Lung microvascular endothelial cell (primary cell): ENCODE measurements at regions not wholly inside any gene's neighbourhood (a gene's known extent, or its start where the extent isn't known, plus 50 kb on each side); places are given as distances from the start of the nearest gene placed in this dataset.
"Not testable (repeated sequence)": the region's sequence is repeated elsewhere in the genome, so short reads cannot be mapped to it uniquely, and the experiment has no call there.

Experiments
- DNase-seq, 2 donors: peaks; one replicate each; pipeline versions ENCODE4 v3.0.0 to v3.0.0-alpha.2; 2010; ENCODE audit warnings: low read depth in 2 of 2

DNA sequence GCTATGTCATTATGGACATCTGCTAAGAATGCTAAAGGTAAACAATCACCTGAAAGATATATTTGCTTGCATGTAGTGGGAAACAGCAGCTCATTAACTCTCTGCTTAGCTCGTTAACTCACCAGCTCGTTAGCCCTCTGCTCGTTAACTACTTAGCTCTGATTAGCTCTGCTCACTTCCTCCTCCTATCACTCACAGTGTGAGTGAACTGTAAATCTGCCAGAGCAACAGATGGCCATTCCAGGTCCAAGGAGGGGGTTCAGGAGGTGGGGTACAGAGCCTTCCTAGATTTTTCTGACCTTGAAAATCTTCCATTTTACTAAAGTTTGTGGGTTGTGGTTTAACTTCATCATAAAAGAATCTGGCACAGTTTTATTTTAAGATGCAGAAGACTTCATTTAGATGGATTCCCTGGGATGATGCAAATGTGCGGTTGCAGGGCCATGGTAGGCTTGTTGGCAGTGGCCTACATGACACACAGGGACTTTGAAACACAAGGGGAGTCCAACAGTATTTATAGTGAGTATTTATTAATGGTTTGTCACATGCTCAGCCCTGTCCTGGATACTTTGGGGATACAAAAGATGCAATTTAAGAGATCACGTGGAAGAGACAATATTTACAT, 1633.7 kb upstream of the CELF4 start:
- DNase-seq, result no peak

DNA sequence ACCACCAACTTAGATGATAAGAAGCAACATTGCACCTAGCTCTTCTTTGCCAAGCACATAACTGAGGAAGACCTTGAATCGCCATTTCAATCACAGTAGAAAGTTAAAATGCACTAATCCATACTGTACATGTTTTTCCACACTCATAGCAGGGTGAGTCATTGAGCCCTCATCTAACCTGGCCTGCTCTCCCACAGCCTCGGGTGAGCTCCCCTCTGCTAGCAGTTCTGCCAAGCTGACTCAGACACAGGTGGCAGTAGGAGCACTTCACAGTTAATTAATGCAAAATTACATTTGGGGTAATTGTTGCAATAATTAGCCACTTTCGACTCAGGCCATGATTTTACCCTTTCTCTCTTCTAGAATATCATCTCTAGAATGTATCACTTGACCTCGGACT, 1632.8 kb upstream of the CELF4 start:
- no peak for DNase-seq

DNA sequence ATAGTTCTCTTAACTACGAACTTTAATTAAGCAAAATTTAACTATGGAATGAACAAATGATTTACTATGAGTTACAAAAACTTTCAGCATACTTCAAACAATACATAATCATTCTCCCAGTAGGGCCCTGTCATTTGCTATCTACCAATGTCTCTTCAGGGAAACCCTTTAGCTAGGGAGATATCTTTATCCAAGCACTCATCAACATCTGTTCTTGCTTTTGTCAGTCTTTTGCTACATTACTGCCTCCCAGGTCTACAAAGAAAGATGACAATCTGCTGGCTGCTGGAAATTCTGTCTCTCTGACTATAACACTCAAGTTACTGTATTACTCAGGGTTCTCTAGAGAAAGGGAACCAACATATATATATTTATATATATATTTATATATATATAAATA, 1626.3 kb upstream of the CELF4 start:
- no peak for DNase-seq

DNA sequence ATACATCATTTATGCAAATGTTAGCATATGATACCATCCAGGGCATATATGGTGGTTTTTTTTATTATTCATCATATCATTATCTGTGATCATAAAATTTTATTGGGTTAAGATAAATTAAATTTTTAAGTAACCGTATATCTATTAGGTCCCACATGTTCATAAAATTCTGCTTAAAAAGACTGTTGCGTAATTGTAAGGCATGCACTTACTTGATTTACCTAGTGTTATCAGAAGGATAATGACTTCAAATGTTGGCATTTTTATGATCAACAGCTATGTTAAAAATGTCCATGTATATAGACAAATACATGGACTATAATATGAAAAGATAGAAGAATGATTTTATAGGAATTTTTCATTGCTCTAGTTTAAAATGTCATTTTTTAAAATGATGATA, 1625.5 kb upstream of the CELF4 start:
- no peak for DNase-seq

DNA sequence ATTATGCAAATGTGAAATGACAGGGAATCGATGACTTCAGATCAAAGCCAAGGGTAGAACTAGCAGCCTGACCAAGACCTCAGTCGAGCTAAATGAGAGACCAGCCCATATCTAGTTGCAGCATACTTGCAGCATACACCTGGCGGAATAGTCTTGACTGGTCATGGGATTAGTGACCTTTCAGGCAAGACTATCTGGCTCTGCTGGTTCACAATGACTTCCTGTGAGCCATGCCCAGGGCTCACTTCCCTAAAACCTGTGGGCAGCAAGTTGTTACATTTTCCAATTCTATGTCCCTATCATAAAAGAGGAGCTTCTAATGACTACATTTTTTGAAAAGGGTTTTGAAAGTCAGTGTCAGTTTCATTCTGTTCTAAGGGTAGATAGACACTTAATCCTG, 1624.9 kb upstream of the CELF4 start:
- DNase-seq, result no peak

DNA sequence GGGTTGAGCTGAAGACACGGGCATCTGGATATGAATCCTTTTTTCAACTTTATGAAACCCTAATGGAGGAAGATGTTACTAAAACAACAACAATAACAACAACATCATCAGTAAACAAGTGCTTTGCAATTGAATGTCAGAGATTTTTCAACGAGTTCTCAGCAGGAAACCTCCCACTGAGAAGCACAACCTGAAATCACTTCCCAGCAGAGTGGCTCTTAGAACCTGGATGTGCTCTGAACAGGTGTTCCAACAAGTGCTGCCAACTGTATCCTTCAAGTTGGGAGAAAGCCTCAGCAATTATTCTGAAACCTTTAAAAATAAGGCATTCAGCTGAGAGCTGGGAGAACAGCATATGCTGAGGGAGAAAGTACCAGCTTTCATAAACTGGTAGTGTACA, 1622.7 kb upstream of the CELF4 start:
- DNase-seq, result no peak

DNA sequence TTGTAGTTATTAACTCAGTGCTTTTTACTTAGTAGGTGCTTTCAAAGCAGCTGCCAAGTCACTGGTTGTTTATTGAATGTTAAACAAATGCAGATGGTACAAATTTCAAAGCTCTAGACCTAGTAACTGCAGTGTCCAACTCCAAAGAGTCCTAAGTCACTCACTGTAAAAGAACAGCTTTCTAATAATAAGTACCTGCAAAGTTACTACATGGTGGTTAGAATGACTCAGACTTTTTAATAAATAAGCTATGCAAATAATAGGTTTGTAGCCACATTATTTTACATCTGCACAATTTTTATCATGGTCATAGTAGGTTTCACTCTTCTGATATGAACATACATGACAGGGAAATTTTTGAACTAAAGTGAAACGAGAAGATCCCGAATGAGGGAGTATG, 1620.4 kb upstream of the CELF4 start:
- no peak for DNase-seq

DNA sequence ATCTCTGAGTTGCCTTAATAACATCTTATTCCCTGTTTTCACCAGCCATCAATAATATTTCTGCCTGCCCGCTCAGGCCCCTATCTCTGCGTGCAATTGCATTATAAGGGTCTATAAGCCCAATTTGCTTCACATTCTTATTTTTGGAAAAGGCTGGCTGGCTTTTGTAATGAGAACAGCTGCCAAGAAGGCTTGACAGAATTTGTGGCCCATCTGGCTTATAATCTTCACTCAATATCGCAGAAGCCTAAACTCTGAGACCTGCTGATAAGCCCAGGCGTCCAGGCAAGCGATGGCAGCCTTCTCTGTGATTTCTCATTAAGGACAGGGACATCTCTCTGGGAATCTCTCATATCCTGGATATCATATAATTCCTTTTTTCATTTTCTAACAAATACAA, 1618.6 kb upstream of the CELF4 start:
- no peak for DNase-seq

DNA sequence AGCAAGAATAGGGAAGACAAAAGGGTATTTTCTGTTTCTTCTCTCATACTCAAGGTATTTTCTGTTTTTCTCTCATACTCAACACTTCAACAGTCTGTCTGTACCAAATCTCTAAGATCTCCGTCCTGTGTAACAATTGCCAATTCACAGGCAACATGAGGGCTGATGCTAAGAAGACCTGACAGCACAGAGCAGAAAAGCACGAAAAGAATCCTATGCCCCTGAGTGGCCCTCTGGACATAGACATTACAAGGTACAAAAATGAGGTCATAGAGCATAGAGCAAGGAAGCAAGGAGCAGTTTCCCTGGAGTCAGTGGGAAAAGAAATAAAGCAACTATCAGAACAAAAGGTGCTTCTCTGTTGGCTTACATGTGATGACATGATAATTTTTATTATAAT, 1612.6 kb upstream of the CELF4 start:
- DNase-seq, result no peak

DNA sequence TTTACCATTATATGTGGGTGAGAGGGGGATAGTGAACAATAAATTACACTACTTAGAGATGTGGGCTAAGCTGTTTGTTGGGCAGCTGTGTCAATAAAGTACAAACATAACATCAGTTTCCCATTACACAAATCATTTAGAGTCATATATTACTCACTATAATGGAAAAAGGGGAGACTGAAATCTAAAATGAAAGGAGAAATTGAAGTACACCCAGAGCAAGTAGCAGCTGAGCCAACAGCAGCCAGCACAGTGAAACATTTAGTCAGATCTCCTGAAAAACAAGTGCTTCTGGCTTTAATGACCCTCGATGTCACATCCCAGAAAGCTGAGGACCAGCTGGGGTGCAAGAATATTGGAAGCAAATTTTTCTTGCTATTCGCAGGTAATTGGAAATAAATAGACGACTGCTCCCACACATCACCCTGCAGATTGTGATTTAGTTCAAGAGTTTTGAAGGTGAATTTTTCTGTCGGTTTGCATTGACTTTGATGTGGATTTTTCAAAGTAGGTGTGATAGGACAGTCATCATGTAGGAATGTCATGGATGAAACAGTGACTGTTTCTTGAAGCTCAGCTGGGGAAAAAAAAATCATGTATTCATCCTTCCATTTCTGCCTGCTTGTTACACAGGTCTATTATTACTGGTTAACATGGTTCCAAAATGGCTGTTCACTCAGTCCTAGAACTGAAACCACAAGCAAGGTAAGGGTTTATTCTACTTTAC, 1607.3 kb upstream of the CELF4 start:
- no peak for DNase-seq

DNA sequence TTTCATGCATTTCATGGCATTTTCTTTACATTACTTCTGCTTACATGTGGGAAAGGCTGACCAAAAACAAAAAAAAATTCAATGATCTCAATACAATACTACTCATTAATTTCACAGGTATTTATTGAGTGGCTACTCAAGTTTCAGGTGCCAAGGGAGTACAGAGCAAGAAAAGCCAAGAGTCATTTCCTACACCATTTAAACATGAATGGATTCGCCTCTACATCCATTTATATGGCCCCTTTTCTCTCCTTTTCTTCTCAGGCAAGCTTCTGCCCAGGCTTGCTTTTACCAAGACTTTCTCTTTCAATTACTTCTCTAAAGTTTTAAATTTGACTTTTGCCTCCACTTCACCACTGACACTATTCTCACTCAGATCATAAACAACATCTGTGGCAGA, 1603.1 kb upstream of the CELF4 start:
- DNase-seq, result no peak

DNA sequence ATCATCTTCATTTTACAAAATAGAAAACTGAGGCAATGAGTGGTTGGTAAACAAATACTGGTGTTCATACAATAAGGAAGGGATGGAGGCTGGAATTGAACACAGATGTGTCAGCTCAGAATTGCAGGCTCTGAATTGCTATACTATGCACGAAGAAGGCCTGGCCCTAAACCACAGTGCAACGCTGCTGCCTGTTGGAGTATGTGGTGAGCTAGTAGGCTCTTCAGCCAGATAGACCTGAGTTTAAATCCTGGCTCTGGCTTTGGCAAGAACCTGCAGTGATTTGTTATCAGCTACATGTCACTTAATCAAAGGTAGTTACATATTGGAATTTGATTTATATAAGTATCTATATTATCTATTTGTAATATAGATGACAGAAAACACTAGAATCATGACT, 1602.4 kb upstream of the CELF4 start:
- DNase-seq, result no peak

DNA sequence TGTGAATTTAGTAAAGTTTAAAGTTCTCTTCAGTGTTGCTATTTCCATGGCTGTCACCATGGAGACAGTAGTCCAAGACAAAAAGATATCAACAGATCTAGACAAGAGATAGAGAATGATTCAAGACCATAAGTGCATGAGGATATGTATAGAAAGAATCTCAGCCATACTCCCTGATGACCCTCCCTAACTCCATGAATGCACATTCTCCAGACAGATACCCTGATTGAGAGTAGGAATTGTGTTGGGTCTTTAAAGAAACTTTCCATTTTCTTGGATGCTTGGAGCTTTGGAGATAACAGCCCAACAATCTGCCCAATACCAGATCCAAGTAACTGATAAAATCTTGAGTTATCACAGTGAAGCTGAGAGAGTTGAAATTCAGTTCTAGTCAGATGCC, 1601.2 kb upstream of the CELF4 start:
- no peak for DNase-seq

DNA sequence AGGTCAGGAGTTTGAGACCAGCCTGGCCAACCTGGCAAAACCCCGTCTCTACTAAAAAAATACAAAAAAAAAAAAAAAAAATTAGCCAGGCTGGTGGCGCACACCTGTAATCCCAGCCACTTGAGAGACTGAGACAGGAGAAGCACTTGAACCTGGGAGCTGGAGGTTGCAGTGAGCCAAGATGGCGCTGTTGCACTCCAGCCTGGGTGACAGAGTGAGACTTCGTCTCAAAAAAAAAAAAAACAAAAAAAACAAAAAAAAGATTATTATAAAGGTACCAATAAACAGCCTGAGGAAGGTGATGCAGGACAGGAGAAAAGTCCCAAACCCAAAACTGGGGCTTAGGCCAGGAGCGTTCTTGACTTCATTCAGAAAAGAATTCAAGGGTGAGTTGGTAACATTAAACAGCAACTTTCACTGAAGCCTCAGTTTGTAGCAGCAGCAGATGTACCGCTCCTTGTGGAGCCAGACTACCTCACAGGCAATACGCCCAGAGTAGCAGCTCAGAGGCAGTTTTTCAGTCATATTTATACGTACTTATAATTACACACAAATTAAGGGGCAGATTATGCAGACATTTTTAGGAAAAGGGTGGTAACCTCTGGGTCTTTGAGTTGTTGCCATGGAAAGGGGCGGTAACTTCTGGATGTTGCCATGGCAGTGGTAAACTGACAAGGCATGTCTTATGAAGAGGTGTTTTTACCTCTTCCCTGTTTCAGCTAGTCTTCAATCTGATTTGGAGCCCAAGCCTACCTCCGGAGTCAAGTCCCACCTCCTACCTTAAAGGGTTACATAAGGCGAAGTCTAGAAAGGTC, 1596.6 kb upstream of the CELF4 start:
- DNase-seq, result no peak

DNA sequence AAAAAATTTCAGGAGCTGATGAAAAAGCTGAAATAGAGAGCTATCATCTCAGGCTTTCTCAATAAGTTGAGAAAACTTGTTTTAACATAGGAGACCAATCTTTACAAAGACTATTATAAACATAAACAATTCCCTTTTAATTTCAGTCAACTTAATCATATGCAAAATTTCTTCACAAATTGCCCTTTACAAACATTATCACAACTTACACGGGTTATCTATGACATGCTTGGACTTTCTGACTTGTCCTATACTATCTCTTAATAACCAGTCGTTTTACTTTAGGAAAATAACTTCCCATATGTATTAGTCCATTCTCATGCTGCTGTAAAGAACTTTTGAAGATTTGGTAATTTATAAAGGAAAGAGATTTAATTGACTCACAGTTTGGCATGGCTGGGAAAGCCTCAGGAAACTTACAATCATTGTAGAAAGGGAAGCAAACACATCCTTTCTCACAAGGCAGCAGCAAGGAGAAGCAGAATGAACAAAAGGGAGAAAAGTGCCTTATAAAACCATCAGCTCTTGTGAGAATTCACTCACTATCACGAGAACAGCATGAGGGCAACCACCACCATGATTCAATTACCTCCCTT, 1583.7 kb upstream of the CELF4 start:
- no peak for DNase-seq

DNA sequence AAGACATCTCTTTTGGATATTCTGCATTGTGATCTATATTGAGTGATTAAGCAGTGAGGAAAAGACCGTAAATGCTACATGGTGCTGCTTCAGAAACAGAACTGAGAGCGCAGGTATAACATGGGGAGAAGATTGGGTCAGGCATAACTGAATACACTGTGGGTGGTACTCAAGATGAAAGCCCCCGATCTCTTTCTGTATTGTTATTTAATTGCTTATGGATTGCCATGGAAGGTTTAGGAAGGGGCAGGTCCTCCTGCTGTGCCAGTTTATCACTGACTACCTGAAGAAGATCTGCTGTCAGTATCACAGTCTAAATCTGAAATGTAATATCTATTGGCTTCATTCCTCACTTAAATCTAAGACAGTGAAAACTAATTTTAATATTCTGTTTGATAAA, 1568.7 kb upstream of the CELF4 start:
- DNase-seq, result no peak

DNA sequence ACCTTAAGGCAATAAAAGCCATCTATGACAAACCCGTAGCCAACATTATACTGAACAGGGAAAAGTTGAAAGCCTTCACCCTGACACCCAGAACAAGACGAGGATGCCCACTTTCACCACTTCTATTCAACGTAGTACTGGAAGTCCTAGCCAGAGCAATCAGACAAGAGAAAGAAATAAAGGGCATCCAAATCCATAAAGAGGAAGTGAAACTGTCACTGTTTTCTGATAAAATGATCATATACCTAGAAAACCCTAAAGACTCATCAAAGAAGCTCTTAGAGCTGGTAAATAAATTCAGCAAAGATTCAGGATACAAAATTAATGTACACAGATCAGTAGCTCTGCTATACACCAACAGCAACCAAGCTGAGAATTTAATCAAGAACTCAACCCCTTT, 1561.9 kb upstream of the CELF4 start:
- DNase-seq, result not testable (repeated sequence)

DNA sequence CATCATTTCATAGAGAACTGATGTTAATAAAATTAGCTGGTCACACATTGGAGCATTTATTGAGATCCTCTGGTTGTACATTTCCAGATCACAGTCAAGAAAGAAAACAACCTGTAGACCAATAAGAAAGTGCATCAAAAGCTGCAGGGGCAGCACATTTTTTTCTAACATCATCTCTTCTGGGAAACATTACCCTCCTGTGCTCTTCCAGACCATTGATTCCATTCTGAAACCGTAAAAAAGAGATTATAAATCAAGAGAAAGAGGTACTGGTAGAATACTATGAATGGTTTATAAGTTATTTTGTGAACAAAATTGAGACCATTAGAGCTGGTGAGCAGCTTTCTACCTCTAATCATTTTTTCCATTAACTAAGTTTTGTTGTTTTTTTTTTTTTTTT, 1548.2 kb upstream of the CELF4 start:
- DNase-seq, result no peak

DNA sequence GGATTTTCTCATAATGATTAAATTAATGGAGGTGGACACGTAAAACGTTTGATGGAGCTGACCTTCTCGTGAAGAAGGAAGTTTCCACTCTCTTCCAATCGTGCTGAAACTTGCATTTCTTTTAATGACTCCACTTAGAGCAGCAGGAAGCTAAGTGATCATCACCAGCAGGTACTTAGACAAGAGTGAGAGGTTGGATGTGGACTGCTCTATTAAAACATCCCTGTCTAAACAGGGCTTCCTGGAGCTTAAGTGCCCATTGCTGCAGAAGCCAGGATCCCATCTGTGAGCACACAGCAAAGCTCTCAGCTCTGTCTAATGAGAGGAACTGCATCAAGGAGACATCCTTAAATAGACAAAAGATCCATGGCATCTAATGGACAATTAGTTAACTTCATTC, 1539.5 kb upstream of the CELF4 start:
- DNase-seq, result no peak

DNA sequence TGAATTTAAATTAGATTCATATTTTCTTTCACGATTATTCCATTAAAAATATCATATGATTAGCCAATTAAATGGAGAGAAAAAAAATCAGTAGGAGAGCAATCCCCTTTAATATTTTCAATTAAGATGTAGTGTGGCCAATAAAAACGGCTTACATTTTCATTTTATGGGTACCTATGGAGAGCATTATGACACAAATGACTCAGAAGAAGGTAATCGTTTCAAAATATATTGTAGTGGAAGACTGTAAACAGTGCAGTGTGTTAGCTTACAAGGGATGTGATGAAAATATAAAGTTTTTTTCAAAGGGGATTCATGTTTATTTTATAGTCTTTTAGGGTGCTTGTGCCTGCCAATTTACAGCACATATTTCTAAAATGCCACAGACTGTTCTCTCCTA, 1507.4 kb upstream of the CELF4 start:
- DNase-seq, result no peak

DNA sequence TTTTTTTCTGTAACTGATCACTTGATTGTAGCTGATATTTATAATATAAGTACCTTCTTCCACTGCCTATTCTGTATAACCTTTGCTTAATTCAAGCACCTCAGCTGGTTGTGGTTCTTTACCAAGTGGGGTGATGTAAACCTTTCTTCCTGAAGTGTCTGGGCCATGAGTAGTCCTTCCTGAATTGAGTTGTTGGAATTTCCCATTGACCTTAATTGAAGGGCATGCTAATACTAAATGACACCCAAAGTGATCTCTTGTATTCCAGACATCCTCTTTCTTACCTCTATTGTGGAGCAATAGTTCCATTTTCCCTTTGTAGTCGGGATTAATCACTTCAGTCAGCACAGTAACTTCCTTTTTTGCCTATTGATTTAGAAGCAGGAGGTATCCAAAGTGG, 1496.8 kb upstream of the CELF4 start:
- DNase-seq, result peak in 1 of 2 donors; percentile 16

DNA sequence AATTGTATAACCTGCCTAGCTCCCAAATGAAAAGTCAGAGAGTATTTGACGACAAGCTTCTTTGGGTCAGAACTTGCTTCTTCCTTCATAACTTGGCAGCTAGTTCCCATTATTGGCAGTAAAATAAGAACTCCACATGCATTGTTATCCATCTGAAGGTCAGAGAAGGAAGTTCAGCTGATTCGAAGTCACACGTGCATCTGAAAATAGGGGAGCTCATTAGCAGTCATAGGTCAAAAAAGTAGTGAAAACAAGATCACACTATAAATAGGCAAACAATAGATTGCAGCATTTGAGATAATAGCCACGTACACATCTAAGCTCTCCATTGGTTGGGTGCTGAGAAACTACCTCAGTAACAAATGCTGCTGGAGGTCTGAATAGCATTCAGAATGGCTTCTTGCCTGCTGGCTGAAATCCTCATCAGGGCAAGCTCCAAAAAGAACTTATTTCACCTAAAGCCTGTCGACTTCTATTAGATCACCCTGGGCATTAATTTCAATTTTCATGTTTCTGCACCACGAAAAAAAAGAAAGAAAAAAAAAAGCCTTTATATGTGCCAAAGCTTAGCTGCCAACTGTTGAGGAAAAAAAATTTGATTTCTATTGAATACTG, 1492.9 kb upstream of the CELF4 start:
- DNase-seq, result peak; percentile 7 to 31
